NK-92 treated with Interleukin-12 subunit alpha and Interleukin-12 subunit beta, amount 100 ng/mL, for 24 hours (cell line): ENCODE measurements at regions not wholly inside any gene's neighbourhood (a gene's known extent, or its start where the extent isn't known, plus 50 kb on each side); places are given as distances from the start of the nearest gene placed in this dataset.
"Not testable (repeated sequence)": the region's sequence is repeated elsewhere in the genome, so short reads cannot be mapped to it uniquely, and the experiment has no call there.

Source experiments
- DNase-seq: peaks from one replicate; lab custom pipeline; 2025; lab: John Stamatoyannopoulos, UW

DNA sequence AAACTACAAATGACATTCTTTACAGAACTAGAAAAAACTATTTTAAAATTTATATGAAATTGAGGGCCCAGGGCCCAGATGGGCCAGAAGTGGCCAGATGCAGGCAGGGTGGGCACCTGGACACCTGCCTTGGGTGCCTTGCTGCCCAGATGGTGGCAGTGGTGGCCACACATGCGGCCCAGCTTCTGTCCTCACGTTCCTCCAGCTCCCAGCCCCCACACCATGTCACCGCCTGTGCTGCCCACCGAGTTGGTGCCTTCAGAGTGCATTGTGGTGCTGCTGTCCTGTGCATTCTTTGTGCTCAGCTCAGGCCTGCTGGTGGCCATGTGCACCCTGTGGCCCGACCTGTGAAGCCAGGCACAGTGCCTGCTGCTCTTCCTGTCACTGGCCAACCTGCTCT is 216.8 kb upstream of the CXADR start:
- DNase-seq: no peak

DNA sequence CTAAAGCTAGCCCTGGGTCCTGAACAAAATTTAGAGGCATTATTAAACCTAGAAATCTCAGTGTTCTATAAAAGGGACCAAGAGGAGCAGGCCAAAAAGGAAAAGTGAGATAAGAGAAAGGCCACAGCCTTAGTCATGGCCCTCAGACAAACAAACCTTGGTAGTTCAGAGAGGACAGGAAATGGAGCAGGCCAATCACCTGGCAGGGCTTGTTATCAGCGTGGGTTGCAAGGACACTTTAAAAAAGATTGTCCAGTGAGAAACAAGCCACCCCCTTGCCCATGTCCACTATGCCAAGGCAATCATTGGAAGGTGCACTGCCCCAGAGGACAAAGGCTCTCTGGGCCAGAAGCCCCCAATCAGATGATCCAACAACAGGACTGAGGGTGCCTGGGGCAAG is 213.3 kb upstream of the CXADR start:
- not testable (repeated sequence) for DNase-seq

DNA sequence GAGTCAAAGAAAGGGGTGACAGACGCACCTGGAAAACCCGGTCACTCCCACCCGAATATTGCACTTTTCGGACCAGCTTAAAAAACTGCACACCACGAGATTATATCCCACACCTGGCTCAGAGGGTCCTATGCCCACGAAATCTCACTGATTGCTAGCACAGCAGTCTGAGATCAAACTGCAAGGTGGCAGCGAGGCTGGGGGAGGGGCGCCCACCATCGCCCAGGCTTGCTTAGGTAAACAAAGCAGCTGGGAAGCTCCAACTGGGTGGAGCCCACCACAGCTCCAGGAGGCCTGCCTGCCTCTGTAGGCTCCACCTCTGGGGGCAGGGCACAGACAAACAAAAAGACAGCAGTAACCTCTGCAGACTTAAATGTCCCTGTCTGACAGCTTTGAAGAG is 185.1 kb upstream of the CXADR start:
- not testable (repeated sequence) for DNase-seq

DNA sequence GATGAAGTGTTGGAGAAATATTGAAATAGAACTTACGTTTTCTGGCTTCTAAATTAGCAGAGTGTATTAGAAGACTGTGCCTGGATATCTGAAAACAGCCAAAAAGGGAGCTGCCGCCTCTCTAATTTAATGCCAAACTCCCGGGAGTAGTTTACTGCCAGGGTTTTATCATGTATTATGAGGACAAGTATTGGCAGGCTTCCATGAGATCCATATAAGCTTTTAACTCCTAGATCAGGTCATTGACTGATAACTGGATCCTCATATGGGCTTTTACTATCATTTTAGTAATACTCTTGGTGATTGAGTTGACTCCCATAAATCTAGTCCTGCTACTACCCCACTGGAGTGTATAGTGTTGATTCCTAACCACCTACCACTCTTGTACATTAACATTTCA is 178.4 kb upstream of the CXADR start:
- no peak for DNase-seq

DNA sequence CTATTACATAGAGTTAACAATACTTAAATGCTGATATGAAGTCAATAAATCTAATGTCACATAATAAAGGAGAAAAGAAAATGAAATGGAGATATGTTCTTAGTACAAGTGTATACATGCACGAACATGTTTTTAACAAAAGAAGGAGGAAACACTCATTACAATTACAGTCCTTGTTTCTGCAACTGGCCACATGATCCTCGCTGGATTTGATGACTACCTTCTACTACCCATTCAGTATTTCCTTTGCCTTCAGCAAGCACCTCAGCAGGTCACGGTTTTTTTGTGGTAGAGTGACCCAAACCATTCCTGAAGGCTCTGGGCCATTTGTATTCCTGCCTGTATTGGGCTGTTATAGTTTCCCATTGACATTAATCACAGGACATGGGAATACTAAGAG is 172.8 kb upstream of the CXADR start:
- no peak for DNase-seq

DNA sequence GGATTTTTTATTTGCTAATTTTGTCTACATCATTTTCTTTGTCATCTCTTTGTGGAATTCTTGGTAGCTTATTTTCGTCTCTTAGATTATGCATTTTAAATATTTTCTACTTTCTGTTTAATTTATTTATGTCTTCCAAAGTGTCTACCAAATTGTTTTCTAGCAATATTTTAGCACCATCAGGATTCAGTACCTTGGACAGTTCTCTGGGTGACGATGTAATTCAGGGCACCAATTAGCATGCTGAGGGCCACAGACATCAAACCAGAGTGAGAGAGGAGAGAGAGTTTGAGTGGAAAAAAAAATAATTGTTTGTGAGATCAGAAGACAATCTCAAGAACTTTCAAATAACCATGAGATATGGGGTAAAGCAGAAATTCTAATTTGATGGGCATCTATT is 169.8 kb upstream of the CXADR start:
- no peak for DNase-seq

DNA sequence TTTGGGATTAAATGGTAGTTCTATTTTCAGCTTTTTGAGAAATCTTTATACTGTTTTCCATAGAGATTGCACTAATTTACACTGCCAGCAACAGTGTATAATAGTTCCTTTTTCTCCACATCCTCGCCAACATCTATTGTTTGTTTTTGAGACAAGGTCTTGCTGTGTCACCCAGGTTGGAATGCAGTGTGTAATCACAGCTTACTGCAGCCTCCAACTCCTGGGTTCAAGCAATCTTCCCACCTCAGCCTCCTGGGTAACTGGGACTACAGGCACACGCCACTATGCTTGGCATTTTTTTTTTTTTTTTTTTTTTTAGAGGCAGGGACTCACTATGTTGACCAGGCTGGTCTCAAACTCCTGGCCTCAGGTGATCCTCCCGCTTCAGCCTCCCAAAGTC is 164.5 kb upstream of the CXADR start:
- DNase-seq: no peak

DNA sequence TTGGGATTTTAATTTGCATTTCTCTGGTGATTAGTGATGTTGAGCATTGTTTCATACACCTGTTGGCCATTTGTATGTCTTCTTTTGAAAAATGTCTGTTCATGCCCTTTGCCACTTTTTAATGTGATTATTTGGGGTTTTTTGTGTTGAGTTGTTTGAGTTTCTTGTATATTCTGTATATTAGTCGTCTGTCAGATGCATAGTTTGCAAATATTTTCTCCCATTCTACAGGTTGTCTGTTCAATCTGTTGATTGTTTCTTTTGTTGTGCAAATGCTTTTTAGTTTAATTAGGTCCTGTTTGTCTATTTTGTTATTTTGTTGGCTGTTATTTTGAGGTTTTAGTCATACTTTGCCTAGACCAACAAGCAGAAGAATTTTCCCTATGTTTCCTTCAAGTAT is 164.0 kb upstream of the CXADR start:
- DNase-seq: no peak

DNA sequence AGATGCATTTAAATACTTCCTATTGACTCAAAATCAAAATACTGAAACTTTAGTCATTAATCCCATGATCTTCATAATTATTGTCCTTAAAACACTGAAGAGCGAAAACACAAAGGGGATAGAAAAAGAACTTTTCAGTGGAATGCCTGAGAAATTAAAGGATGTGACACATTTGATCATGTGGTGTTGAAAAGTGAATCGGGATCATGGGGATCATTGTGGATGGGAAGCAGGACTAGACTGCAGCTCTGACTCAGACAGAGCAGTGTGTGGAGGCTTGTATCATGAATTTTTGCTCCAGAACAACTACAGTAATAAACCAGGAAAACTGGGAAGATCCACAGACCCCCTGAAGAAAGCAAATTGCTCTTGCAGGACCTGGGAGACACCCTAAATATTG is 161.1 kb upstream of the CXADR start:
- no peak for DNase-seq

DNA sequence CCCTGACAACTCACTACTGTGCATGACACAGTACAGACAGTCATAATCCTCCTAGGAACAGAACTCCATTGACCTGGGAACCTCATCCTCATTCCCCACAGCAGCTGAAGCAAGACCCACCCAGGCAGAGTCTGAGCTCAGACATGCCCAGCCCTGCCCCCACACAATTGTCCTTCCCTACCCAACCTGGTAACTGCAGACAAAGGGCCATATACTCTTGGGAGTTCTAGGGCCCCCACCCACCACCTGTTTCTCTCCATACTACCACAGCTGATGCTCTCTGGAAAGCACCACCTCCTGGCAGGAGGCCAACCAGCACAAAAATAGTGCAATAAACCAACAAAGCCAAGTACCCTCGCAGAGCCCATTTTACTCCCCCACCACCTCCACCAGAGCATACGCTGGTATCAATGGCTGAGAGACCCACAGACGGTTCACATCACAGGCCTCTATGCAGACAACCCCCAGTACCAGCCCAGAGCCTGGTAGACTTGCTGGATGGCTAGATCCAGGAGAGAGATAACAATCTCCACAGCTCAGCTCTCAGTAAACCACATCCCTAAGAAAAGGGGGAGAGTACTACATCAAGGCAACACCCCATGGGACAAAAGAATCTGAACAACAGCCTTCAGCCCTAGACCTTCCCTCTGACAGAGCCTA is 159.7 kb upstream of the CXADR start:
- no peak for DNase-seq

DNA sequence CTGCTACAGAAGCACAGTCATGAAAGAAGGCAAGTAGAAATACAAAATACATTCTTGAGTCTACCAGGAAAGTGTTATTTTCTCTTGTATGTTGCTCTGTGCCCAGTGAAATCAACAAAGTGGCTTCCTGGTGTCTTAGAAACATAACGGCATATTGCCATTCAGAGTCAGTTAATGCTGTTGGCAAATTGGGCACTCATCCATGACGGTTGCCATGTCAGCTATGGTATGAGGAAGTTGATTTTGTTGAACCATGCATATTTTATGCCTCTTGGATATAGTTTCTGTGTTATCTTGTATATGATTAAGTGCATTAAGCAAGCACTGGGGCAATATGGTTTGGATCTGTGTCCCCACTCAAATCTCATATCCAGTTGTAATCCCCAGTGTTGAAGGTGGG is 153.1 kb upstream of the CXADR start:
- DNase-seq: no peak

DNA sequence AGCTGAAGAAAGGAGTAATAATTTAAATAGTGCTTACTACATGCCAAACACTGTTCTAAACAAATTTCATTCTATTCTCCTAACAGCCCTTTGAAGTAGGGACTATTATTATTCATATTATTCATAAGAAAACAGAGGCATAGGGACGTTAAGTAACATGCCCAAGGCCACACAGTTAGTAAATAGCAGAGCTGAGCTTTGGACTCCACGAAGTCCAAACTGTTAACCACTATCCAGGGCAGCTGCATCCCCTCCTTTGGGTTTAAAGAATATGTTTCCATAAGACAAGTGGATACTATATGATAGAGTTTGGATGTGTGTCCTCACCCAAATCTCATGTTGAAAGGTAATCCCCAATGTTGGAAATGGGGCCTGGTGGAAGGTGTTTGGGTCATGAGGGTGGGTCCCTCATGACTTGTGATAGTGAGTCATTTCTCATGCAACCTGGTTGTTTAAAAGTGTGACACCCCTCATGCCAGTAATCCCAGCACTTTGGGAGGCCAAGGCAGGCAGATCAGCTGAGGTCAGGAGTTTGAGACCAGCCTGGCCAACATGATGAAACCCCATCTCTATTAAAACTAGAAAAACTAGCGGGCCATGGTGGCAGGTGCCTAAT is 144.0 kb upstream of the CXADR start:
- DNase-seq: no peak

DNA sequence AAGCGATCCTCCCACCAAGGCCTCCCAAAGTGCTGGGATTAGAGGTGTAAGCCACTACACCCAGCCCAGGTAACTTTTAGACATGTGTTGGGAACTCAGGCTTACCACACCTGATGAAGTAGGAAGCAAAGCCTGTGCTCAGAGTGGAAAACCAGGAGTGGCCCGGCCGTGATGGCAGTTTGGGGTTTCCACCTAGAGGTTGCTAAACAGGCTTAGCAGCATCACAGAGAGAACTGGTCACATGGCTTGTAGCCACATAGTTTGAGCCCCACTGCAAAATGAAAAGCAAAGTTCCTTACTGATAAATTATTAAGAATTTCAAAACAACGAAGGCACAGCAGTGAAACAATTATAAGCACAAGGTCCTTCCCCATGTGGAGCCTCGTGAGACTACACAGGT is 142.6 kb upstream of the CXADR start:
- DNase-seq: no peak

DNA sequence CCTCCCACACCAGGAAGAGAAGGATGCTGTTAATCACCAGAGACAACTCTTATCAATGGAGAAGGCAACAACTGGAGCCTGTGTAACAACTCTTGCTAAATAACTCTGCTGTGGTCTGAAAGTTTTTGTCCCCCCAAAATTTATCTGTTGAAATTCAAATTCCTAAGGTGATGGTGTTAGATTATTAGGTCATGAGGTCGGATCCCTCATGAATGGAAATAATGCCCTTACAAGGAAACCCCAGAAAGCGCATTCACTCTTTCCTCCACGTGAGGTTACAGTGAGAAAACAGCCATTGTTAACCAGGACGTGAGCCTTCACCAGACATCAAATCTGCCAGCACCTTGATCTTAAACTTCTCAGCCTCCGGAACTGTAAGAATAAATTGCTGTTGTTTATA is 141.9 kb upstream of the CXADR start:
- DNase-seq: no peak

DNA sequence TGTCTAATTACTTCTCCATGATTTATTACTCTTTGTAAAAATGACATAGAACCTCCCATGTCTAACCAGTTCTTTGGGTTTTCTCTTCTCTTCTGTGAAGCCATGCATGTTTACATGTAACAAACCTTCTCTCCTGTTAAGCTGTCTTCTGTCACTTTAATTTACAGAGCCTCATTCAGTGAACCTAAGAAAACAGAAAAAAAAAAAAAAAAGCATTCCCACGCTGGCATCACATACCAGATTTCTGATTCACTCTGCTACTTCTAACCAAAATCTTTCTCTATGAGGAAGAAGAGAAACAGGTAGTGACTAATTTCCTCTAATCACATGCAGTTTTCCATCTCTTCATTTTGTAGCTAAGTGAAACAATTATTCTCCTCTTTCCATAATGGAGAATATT is 141.4 kb upstream of the CXADR start:
- DNase-seq: no peak

DNA sequence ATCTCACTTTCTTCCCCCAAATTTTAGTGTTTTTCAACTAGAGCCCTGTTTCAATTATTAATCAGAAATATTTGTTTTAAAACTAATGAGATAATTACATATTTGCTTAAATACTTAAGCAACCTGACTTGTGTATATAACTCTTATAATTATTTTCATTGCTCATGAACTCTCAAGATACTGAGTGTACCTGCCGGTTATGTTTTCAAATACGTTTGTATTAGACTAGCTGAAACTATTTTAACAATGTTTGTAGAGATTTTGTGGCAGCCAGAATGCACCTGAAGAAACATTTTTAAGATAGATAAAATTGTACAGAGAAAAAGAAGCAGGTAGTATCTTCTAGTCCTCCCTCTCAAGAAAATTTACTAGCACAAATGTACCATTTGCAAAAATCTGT is 140.6 kb upstream of the CXADR start:
- DNase-seq: no peak

DNA sequence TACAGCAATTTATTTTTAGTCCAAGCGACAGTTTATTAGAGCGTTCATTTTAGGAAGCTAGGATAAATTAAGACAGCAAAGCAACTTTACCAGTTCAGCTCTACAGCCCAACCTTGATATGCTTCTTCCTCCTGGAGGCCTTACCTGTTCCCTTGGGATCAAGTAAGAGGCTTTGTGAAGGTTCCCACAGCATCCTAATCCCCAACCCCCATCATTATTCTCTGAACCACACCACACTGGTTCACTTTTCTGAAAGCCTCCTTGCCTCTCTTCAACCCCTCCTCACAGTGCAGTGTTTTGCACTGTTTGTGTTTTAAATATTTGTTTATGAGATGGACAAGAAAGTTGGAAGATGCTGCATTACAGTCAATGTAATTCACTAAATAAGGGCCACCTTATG is 126.3 kb upstream of the CXADR start:
- no peak for DNase-seq

DNA sequence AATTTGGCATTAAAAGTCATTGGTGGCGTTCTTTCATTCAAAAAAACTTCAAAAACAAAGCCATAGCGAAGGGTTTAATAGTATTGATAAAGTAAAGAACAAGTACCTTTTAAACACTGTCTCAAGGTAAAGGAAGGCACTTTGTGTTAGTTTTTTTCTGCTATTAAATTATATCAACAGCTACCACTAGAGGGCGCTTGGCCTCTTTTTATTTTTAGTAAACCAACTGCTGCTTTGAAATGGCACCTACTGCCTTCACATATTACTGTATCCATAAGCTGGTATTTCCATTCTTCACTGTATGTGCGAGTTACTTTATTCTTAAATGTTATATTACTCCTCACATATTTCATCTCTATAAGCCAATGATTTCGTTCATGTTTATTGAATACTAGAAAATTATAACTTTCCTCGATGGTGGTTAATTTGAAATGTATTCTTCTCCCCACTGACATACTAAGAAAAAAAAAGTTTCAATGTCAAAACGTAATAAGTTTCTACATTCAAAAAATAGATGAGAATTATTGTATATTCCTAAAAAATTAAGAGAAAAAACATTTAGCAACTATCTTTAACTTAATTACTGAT is 125.7 kb upstream of the CXADR start:
- DNase-seq: no peak

DNA sequence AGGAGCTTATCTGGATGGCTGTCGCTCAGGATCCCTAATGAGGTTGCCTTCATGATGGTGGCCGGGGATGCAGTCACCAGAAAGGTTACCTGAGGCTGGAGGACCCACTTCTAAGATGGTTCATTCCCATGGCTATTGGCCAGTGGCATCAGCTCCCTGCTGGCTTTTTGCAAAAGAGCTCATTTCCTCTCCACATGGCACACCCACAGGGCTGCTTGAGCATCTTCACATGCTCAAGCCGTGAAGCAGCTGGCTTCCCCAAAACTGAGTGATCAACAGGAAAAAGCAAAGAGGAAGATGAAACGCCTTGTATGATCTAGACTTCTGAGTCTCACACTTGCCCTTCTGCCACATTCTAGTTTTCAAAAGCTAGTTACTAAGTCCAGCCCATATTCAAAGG is 124.6 kb upstream of the CXADR start:
- no peak for DNase-seq

DNA sequence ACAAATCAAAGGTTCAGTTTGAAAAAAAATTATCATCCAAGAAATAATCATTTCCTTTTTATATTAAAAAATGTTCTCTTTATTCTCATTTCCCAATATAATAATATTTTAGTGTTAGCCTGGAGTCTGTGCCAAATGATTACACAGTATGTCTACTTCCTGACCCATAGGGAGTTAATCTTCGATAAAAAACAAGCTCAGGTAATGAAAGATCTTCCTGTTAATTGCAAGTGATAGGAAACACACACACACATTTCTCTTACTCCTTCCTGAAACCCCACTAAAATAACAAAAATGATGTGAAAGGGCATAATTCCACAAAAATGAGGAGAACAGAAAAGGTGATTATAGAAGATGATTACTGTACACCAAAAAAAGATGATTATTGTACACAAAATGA is 123.5 kb upstream of the CXADR start:
- DNase-seq: no peak

DNA sequence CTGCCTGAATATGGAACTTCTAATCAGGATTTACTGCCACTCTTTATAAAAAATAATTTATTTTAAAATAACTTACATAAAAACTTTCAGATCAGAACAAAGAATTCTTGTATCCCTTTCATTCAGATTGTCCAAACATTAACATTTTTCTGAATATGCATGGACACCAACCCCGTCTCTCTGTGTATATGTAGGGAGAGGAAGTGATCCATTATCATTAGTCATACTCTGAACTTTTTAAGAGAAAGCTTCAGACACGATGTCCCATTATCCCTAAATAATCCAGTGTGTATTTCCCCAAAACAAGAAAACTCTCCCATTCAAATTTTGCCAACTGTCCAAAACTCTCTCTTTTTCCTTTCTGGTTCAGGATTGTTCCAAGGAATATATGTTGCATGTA is 122.3 kb upstream of the CXADR start:
- DNase-seq: no peak

DNA sequence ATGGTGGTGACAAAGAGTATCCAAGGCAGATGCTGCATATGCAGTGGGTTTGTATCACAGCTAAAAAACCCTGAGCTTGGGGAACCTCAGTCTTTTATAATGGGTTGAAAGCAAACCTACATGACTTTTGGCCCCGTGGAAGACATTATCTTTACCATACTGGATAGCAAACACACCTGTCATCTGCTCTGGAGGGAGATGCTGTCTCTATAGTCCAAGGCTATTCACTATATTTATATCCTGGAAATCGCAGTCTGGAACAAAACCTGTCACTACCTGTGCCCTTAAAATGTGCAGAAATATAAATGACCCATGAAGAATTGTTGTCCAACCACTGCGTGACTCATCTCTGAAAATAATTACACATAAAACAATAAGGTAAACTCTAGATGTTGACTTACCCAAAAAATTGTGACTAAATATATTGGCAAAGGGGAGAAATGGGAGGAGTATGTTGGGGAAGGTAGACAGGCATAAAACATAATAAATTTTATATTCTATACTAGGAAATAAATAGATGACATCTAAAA is 121.0 kb upstream of the CXADR start:
- no peak for DNase-seq

DNA sequence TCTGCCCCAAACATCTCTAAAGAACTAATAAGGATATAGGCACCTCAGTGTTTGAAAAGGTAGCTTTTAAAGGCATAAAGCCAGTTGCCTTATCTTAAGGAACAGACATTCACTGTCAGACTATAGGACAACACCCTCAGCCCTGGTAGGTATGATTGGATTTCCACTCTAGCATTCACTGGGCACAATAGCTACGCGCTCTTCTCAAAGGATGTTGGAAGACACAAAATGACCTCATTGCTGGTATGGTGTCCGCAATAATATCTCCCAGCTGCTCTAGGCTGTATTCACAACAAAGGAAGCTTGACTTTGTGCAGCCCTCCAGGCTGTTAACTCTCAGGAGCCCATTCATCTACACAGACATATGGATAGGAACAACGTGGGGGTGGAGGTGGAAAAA is 119.4 kb upstream of the CXADR start:
- no peak for DNase-seq

DNA sequence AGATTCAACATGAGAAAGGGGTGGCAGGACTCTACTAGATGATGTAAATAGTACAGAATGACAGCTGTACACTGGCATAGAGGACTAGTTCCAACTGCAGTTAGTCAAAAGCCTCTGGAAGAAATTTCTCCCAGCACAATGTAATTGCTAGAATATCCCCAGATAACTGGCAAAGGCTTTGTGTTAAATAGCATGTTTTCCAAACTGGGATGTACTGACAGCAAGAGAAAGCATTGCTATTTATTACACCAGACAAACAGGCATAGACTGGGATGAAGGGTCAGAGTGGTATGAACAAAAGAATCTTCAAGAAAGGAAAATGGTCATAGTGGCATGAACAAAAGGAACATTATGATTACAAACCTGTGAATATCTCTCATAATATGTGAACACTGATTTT is 115.9 kb upstream of the CXADR start:
- DNase-seq: no peak
